IPS DF 6.9 (cell line): ENCODE measurements at regions not wholly inside any gene's neighbourhood (a gene's known extent, or its start where the extent isn't known, plus 50 kb on each side); places are given as distances from the start of the nearest gene placed in this dataset.

ENCODE experiments used
- DNase-seq: peaks from one replicate; pipeline ENCODE4 v3.0.0-alpha.2; 2013; ENCODE audit warnings: low read depth, low spot score
- H3K27ac ChIP-seq: one replicate; pipeline ENCODE4 v1.5.1; 2013; ENCODE audit warnings: low read length, control low read depth
- H3K27me3 ChIP-seq: 2 replicates; pipeline ENCODE4 v1.6.1; 2013; ENCODE audit warnings: mild to moderate bottlenecking, low read length; ENCODE audit not compliant: control insufficient read depth, insufficient read depth
- H3K36me3 ChIP-seq: 2 replicates; pipeline ENCODE4 v1.6.1; 2013; ENCODE audit warnings: low read length; ENCODE audit not compliant: control insufficient read depth, insufficient read depth
- H3K4me1 ChIP-seq: 2 replicates; pipeline ENCODE4 v1.6.1; 2013; ENCODE audit warnings: low read length; ENCODE audit not compliant: control insufficient read depth, insufficient read depth
- H3K4me3 ChIP-seq: 2 replicates; pipeline ENCODE4 v1.5.1; 2013; ENCODE audit warnings: mild to moderate bottlenecking, low read length
- H3K9me3 ChIP-seq: 2 replicates; pipeline ENCODE4 v1.6.1; 2013; ENCODE audit warnings: low read length, inconsistent platforms; ENCODE audit not compliant: control insufficient read depth, insufficient read depth
- WGBS: extraction: QIAGEN DNeasy Blood & Tissue Kit; methylation state at CpG from one replicate; pipeline ENCODE4 v1.1.7; 2013; ENCODE audit warnings: mixed read lengths, missing lambda C conversion rate; ENCODE audit not compliant: insufficient read length, insufficient coverage; 5-methylcytosine and 5-hydroxymethylcytosine counted together

DNA sequence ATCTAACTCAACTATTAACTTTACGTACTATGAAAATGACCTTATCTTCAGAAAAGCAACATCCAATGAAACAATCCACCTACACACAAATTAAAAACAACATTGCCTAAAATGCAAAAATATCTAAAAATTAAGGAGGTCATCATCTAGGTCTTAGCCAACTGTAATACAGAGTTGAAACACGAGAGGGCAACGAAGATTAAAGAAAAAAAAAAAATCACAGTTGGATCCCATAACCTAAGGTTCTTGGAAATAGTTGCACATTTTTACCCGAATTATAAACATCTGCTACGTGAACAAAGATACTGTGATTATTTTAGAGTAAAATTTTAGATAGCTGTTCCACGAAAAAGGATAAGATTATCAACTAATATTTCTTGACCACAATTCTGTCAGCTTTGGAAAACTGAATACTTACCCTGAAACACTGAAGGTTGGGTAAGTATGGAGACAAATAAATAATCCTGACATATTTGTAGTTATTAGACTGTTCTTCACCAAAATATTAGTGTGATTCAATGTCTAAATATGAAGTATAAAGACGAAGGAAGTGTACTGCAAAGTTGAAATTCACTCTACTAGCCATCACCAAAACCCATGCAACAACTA is 88.0 kb upstream of the AK4 start:
- Histone ChIP-seq H3K27me3 (no peaks in the 10 kb centered on the region), H3K4me3 (no peak overlapping the region), H3K27ac (no peak overlapping the region), H3K36me3 (peaks cover 3% of the 10 kb centered on the region; the same call in 1 of the 2 replicates), H3K4me1 (no peaks in the 10 kb centered on the region), H3K9me3 (no peaks in the 10 kb centered on the region)
- 100% methylated on average over 1 of the region's 7 CpGs for WGBS
- no peak for DNase-seq

GRCh38 chr1:65062339-65062738 is 85.7 kb upstream of the AK4 start:
- no peaks in the 10 kb centered on the region for H3K27me3 ChIP-seq
- no peak overlapping the region for H3K27ac ChIP-seq
- H3K4me3 ChIP-seq, result no peak overlapping the region
- no peaks in the 10 kb centered on the region for H3K36me3 ChIP-seq
- no peaks in the 10 kb centered on the region for H3K9me3 ChIP-seq
- H3K4me1 ChIP-seq, result no peaks in the 10 kb centered on the region
- no CpG with 5 or more reads among the region's 2 CpGs for WGBS
- DNase-seq, result no peak

GRCh38 chr1:65063025-65063424 is 85.0 kb upstream of the AK4 start:
- no peaks in the 10 kb centered on the region for H3K4me1 ChIP-seq
- no CpG with 5 or more reads among the region's 6 CpGs for WGBS
- H3K27ac ChIP-seq, result no peak overlapping the region
- no peaks in the 10 kb centered on the region for H3K9me3 ChIP-seq
- no peaks in the 10 kb centered on the region for H3K36me3 ChIP-seq
- no peak for DNase-seq
- H3K27me3 ChIP-seq, result no peaks in the 10 kb centered on the region
- no peak overlapping the region for H3K4me3 ChIP-seq

DNA sequence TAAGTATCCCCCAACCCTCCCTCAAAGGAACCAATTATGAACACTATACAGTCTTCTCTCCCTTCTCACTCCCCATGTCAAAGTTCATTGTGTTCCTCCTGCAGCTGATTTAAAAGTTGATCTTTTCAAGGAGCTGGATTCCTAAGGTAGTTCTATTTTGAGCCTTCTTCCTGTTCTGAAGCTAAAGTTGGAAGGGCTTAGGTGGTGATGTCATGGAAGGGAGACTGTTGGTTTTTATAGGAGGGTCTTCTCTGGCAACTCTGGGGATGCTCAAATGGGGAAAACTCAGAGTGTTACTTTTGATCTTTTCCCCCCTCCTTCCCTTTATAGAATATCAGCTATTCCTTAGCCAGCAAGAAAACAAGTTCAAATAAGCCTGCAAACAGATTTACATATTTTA is 83.0 kb upstream of the AK4 start:
- H3K4me3 ChIP-seq, result no peak overlapping the region
- H3K4me1 ChIP-seq, result peaks cover 2% of the 10 kb centered on the region; the same call in 1 of the 2 replicates
- H3K27ac ChIP-seq, result no peak overlapping the region
- no peaks in the 10 kb centered on the region for H3K36me3 ChIP-seq
- DNase-seq, result no peak
- no peaks in the 10 kb centered on the region for H3K27me3 ChIP-seq
- H3K9me3 ChIP-seq, result no peaks in the 10 kb centered on the region

GRCh38 chr1:65065524-65066418 is 82.2 kb upstream of the AK4 start:
- Histone ChIP-seq H3K36me3 (no peaks in the 10 kb centered on the region), H3K4me3 (peak overlapping the region; percentile 99; the same call in 1 of the 2 replicates), H3K27me3 (no peaks in the 10 kb centered on the region), H3K9me3 (no peaks in the 10 kb centered on the region), H3K27ac (no peak overlapping the region), H3K4me1 (peaks cover 2% of the 10 kb centered on the region; the same call in 1 of the 2 replicates)
- no peak for DNase-seq
- WGBS, result no CpG with 5 or more reads among the region's 16 CpGs

DNA sequence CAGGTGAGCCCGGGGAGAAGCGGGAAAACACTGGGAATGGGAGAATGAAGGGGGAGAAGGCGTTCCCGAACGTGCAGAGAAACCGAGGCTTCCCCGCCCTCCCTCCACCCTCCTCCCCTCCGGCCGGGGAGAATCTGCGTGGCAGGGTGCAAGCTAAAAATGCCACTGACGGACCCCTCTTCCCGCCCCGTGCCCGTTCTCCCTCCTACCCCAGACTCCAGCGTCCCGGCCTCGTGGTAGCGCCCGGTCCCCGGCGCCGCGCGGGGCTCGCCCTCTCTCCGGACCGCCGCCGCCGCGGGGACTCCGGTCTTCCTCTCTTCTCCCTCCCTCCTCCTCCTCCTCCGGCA is 81.6 kb upstream of the AK4 start:
- H3K27ac ChIP-seq, result no peak overlapping the region
- H3K27me3 ChIP-seq, result no peaks in the 10 kb centered on the region
- peaks cover 2% of the 10 kb centered on the region; the same call in 1 of the 2 replicates for H3K4me1 ChIP-seq
- peak overlapping the region; percentile 99 for H3K4me3 ChIP-seq
- no CpG with 5 or more reads among the region's 33 CpGs for WGBS
- no peaks in the 10 kb centered on the region for H3K36me3 ChIP-seq
- no peak for DNase-seq
- H3K9me3 ChIP-seq, result no peaks in the 10 kb centered on the region

DNA sequence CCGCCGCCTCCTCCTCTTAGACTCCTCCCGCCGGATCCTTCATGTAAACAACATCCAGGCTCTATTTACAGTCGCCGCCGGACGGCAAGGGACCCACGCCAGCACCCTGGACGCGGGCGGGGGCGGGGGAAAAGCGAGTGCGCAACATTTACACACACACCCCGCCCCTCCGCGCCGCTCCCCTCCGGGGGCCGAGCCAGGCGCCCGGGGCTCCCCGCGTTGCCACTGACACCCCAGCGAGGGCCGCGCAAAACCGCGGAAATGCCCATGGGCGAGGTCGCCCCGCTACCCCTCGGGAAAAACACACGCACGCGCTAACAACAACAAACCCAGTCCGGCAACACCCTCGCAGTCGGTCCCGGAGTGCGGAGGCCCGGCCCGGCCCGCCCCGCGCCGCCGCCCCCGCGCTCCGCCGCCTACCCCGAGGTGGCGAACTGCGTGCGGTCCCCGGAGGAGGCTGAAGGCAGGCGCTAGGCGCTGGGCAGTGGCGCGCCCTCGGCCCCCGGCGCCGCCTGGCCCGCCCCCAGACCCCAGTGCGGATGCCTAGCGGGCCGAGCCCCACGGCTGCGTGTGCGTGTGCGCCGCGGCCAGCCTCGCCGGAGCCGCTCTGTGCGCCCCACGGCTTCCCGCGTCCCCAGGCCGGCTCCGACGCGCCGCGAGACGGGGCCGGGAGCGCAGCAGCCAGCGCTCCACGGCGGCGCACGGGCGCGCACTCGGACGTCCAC is 81.1 kb upstream of the AK4 start:
- H3K4me1 ChIP-seq, result peaks cover 2% of the 10 kb centered on the region; the same call in 1 of the 2 replicates
- DNase-seq, result no peak
- H3K9me3 ChIP-seq, result no peaks in the 10 kb centered on the region
- no peak overlapping the region for H3K27ac ChIP-seq
- no peaks in the 10 kb centered on the region for H3K36me3 ChIP-seq
- no CpG with 5 or more reads among the region's 101 CpGs for WGBS
- H3K27me3 ChIP-seq, result no peaks in the 10 kb centered on the region
- peak overlapping the region; percentile 99 for H3K4me3 ChIP-seq

GRCh38 chr1:65067491-65068201 is 80.4 kb upstream of the AK4 start:
- no peaks in the 10 kb centered on the region for H3K9me3 ChIP-seq
- H3K27me3 ChIP-seq, result no peaks in the 10 kb centered on the region
- no CpG with 5 or more reads among the region's 61 CpGs for WGBS
- no peak overlapping the region for H3K27ac ChIP-seq
- no peaks in the 10 kb centered on the region for H3K36me3 ChIP-seq
- DNase-seq, result no peak
- H3K4me3 ChIP-seq, result peak overlapping the region; percentile 99
- H3K4me1 ChIP-seq, result peaks cover 2% of the 10 kb centered on the region; the same call in 1 of the 2 replicates

GRCh38 chr1:65068202-65069010 is 79.6 kb upstream of the AK4 start:
- no CpG with 5 or more reads among the region's 20 CpGs for WGBS
- no peaks in the 10 kb centered on the region for H3K27me3 ChIP-seq
- DNase-seq, result no peak

More at GRCh38 chr1:65068202-65069010, 79.6 kb upstream of the AK4 start:
- peak overlapping the region; percentile 99; the same call in 1 of the 2 replicates for H3K4me3 ChIP-seq
- no peaks in the 10 kb centered on the region for H3K36me3 ChIP-seq
- H3K9me3 ChIP-seq, result no peaks in the 10 kb centered on the region
- H3K4me1 ChIP-seq, result peaks cover 2% of the 10 kb centered on the region; the same call in 1 of the 2 replicates
- no peak overlapping the region for H3K27ac ChIP-seq
